Transverse colon (tissue), 4 donors: ENCODE measurements at regions not wholly inside any gene's neighbourhood (a gene's known extent, or its start where the extent isn't known, plus 50 kb on each side); places are given as distances from the start of the nearest gene placed in this dataset.

Experiments
- DNase-seq: peaks from one replicate; pipeline ENCODE4 v3.0.0-alpha.2; 2019
- H3K27ac ChIP-seq, 4 donors: fragments of 200-600 bp; sonication (generic); 2 replicates each; pipeline ENCODE4 v1.5.1; 2016 to 2018; ENCODE audit warnings: inconsistent platforms in 4 of 4
- H3K27me3 ChIP-seq: fragments of 200-600 bp; sonication (generic); 2 replicates; pipeline ENCODE4 v1.5.1; 2017; ENCODE audit warnings: inconsistent platforms
- H3K36me3 ChIP-seq, 4 donors: fragments of 200-600 bp; sonication (generic); 2 replicates each; pipeline ENCODE4 v1.5.1; 2017 to 2019; ENCODE audit warnings: inconsistent platforms in 4 of 4
- H3K4me1 ChIP-seq, 4 donors: fragments of 200-600 bp; sonication (generic); 2 replicates each; pipeline ENCODE4 v1.5.1; 2017 to 2020; ENCODE audit warnings: inconsistent platforms in 4 of 4
- H3K4me3 ChIP-seq, 4 donors: fragments of 200-600 bp; sonication (generic); 1 replicate in 1 of 4; 2 replicates in 3 of 4; pipeline versions ENCODE4 v1.5.1 to v1.6.1; 2017 to 2019; ENCODE audit warnings: inconsistent platforms in 4 of 4
- H3K9me3 ChIP-seq, 2 donors: fragments of 200-600 bp; sonication (generic); 2 replicates each; pipeline ENCODE4 v1.5.1; 2017 to 2019; ENCODE audit warnings: inconsistent platforms in 2 of 2
- CTCF ChIP-seq, 5 experiments: fragments of 200-600 bp in 3 of 5; fragments of 450-650 bp in 2 of 5; sonication (generic) in 3 of 5; IDR thresholded peaks; 1 replicate in 2 of 5; 2 replicates in 3 of 5; pipeline ENCODE4 v1.5.1; 2016 to 2017; ENCODE audit warnings: antibody characterized with exemption in 5 of 5, inconsistent platforms in 3 of 5, mild to moderate bottlenecking in 2 of 5, moderate library complexity in 1 of 5
- EP300 ChIP-seq: sonication (generic); formaldehyde crosslinking; IDR thresholded peaks from one replicate; pipeline ENCODE4 v1.6.1; 2017; ENCODE audit warnings: antibody characterized with exemption, low read depth
- POLR2A ChIP-seq: fragments of 450-650 bp; IDR thresholded peaks from one replicate; pipeline ENCODE4 v1.6.1; 2016; ENCODE audit warnings: antibody characterized with exemption, mild to moderate bottlenecking, moderate library complexity
- POLR2AphosphoS5 ChIP-seq, 3 donors: sonication (generic); formaldehyde crosslinking; IDR thresholded peaks; one replicate each; pipeline ENCODE4 v1.6.1; 2016; ENCODE audit warnings: antibody characterized with exemption in 3 of 3
- WGBS, 2 donors: methylation state at CpG; one replicate each; pipeline ENCODE4 v1.1.5; 2018; ENCODE audit warnings: low coverage in 1 of 2; 5-methylcytosine and 5-hydroxymethylcytosine counted together
- in situ Hi-C, 4 donors: fragments of 200-750 bp; cut with MboI; loops; one replicate each; pipeline versions ENCODE4 v1.15.0 to v1.15.1; 2017; ENCODE audit warnings: low sequenced_read_pairs in 3 of 4, low pct_ligation_motif_present in 1 of 4, low pct_unique_long_range_greater_than_20kb in 1 of 4
- intact Hi-C: fragments of 100-400 bp; cut with DNase I; formaldehyde crosslinking; loops from one replicate; pipeline ENCODE4 v1.15.1; 2023; ENCODE audit warnings: low total_unique reads

DNA sequence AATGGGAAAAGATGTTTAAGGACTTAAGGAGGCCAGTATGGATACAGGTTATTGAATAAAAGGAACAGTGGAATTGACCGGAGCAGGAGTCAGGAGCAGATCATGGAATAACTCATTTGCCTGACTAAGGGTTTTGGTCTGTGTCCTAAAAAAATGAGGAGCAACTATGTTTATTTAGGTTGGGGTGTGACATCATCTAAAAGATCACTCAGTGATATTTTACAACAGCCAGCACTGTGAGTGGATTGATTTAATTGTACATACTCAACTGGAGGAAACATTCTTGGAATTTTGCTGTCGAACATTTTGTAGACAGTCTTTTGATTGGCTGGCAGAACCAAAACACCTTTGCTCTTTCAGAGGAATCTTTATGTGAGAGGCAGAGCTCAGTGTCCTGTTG, 348.6 kb upstream of the CDIN1 start:
- in situ Hi-C loops = no loop called here
- Histone ChIP-seq H3K27ac (no peak overlapping the region), H3K4me1 (no peaks in the 10 kb centered on the region), H3K36me3 (no peaks in the 10 kb centered on the region), H3K9me3 (no peaks in the 10 kb centered on the region), H3K4me3 (no peak overlapping the region), H3K27me3 (no peaks in the 10 kb centered on the region)
- 58 to 92% methylated on average over 2 of the region's 2 CpGs for WGBS, 2 donors
- intact Hi-C loops = no loop called here
- no peak for TF ChIP-seq EP300
- no peak for TF ChIP-seq POLR2A
- no peak for TF ChIP-seq POLR2AphosphoS5 (IDR thresholded peaks at IDR 0.05)
- no peak for TF ChIP-seq CTCF (IDR thresholded peaks at IDR 0.05)
- no peak for DNase-seq

DNA sequence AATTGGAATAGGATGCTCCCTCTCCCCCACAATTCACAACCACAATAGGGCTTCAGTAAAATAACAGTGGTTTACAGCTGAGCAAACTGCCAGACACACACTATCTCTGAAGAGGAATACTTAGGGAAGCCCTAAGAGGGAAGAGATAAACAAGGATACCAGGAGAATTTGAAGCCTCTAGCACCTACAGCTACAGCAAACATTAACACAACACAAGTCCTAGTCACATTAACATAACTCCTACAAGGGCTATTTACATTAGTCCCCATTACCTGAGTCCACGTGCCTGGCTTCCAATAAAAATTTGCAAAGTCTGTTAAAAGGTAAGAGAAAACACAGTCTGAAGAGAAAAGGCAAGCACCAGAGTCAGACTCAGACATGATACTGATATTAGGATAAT, 346.9 kb upstream of the CDIN1 start:
- 20 to 36% methylated on average over 1 of the region's 1 CpG for WGBS, 2 donors
- Histone ChIP-seq H3K27me3 (no peaks in the 10 kb centered on the region), H3K4me3 (no peak overlapping the region), H3K27ac (no peak overlapping the region), H3K4me1 (no peaks in the 10 kb centered on the region), H3K36me3 (no peaks in the 10 kb centered on the region), H3K9me3 (no peaks in the 10 kb centered on the region)
- intact Hi-C loops = no loop called here
- in situ Hi-C loops = no loop called here
- no peak for TF ChIP-seq POLR2A
- TF ChIP-seq EP300 = no peak
- no peak for TF ChIP-seq POLR2AphosphoS5 (IDR thresholded peaks at IDR 0.05)
- no peak for TF ChIP-seq CTCF (IDR thresholded peaks at IDR 0.05)
- no peak for DNase-seq

- Histone ChIP-seq H3K27ac (no peak overlapping the region), H3K27me3 (no peaks in the 10 kb centered on the region), H3K9me3 (no peaks in the 10 kb centered on the region), H3K4me3 (no peak overlapping the region), H3K36me3 (no peaks in the 10 kb centered on the region), H3K4me1 (no peaks in the 10 kb centered on the region)
- TF ChIP-seq EP300 (no peak), POLR2AphosphoS5 (IDR thresholded peaks at IDR 0.05) (no peak), CTCF (IDR thresholded peaks at IDR 0.05) (no peak), POLR2A (no peak)
- intact Hi-C loops (no loop called here), in situ Hi-C loops (no loop called here)
- DNase-seq = no peak
These were observed 344.7 kb upstream of the CDIN1 start for GRCh38 chr15:36234743-36235142.

- intact Hi-C loops = no loop called here
- H3K4me1 ChIP-seq = no peaks in the 10 kb centered on the region
- no peaks in the 10 kb centered on the region for H3K9me3 ChIP-seq
- in situ Hi-C loops = no loop called here
- H3K4me3 ChIP-seq = no peak overlapping the region
- H3K27ac ChIP-seq = no peak overlapping the region
- no peaks in the 10 kb centered on the region for H3K27me3 ChIP-seq
- TF ChIP-seq POLR2AphosphoS5 (IDR thresholded peaks at IDR 0.05) (no peak), EP300 (no peak), POLR2A (no peak), CTCF (IDR thresholded peaks at IDR 0.05) (no peak)
- no peaks in the 10 kb centered on the region for H3K36me3 ChIP-seq
- DNase-seq = no peak
These were observed 344.3 kb upstream of the CDIN1 start for GRCh38 chr15:36235173-36235572.
